ENCODE measurements at regions not wholly inside any gene's neighbourhood (a gene's known extent, or its start where the extent isn't known, plus 50 kb on each side); places are given as distances from the start of the nearest gene placed in this dataset.

DNA sequence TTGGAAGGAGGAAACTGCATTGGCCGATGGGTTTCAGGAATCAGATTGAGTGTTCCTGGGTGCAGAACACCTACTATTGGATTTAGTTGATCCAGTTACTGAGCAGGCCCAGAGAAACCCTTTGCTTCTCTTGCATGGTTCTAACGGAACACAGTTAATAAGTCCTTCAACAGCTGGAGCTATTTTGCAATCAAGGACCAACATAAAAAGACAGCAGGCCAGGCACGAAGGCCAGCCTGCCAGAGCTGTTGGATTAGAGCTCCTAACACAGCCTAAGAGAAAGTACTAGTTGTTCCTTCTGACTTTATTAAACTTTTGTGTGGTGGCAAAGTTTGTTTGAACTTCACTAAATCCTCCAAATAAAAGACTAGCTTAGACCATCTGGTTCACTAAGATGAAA lies 148.0 kb upstream of the LMO4 start (continued):
- TF ChIP-seq RNF2 (IDR thresholded peaks at IDR 0.05; ENCODE audit: borderline replicate concordance, low read depth, low read length, missing control alignments, poor library complexity, severe bottlenecking) (no peak), TCF12 (IDR thresholded peaks at IDR 0.05; ENCODE audit: low read depth, low read length) (no peak)
- TF ChIP-seq, protein P1, sequence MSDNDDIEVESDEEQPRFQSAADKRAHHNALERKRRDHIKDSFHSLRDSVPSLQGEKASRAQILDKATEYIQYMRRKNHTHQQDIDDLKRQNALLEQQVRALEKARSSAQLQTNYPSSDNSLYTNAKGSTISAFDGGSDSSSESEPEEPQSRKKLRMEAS (IDR thresholded peaks at IDR 0.05), result no peak
